Pancreas (tissue), 10 donors: ENCODE measurements at regions not wholly inside any gene's neighbourhood (a gene's known extent, or its start where the extent isn't known, plus 50 kb on each side); places are given as distances from the start of the nearest gene placed in this dataset.
"Not testable (repeated sequence)": the region's sequence is repeated elsewhere in the genome, so short reads cannot be mapped to it uniquely, and the experiment has no call there.

Experiments used
- ATAC-seq, 4 donors: fragments of 200-7000 bp; cut with Tn5 transposase; one replicate each; pipeline versions ENCODE4 v1.8.0 to v1.9.1; 2020; ENCODE audit warnings: mild to moderate bottlenecking in 4 of 4, moderate library complexity in 4 of 4
- DNase-seq, 6 donors: peaks; one replicate each; pipeline ENCODE4 v3.0.0-alpha.2; 2020
- FAIRE-seq: peaks from 2 replicates; lab custom pipeline; 2012; peaks lifted over from hg19 to GRCh38; lab: Jason Lieb, UNC
- H3K27ac ChIP-seq, 4 donors: fragments of 200-600 bp; sonication (generic); 1 replicate in 3 of 4; 2 replicates in 1 of 4; pipeline versions ENCODE4 v1.5.0 to v1.8.0; 2020
- H3K27me3 ChIP-seq, 4 donors: fragments of 200-600 bp; one replicate each; pipeline ENCODE4 v1.8.0; 2021
- H3K36me3 ChIP-seq, 3 donors: fragments of 200-600 bp; sonication (generic) in 1 of 3; one replicate each; pipeline versions ENCODE4 v1.5.0 to v1.8.0; 2020 to 2021
- H3K4me1 ChIP-seq, 3 donors: fragments of 200-600 bp; one replicate each; pipeline ENCODE4 v1.8.0; 2021
- H3K4me3 ChIP-seq, 4 donors: fragments of 200-600 bp; sonication (generic) in 2 of 4; one replicate each; pipeline versions ENCODE4 v1.5.0 to v1.8.0; 2020 to 2021
- H3K9me3 ChIP-seq, 4 donors: fragments of 200-600 bp; one replicate each; pipeline ENCODE4 v1.8.0; 2021
- WGBS, 2 donors: extraction: QIAGEN DNeasy Blood & Tissue Kit; methylation state at CpG; one replicate each; pipeline ENCODE4 v1.1.7; 2013; 5-methylcytosine and 5-hydroxymethylcytosine counted together
- intact Hi-C, 3 donors: fragments of 100-400 bp; cut with DNase I; formaldehyde crosslinking; loops; one replicate each; pipeline versions ENCODE4 v1.11.1 to v1.14.2; 2022
- TF ChIP-seq, protein P1 (sequence below), 4 donors: fragments of 200-600 bp; sonication (generic) in 3 of 4; IDR thresholded peaks; one replicate each; pipeline versions ENCODE4 v1.5.0 to v1.8.0; 2021; ENCODE audit warnings: antibody characterized with exemption in 4 of 4
- donor health status: healthy with polysubstance abuse.
- donor health status: DM: no; HTN: no; CAD: no; lungs with moderate emphysema.
- donor health status: DM: no; HTN: no; CAD: no.
- donor health status: control.
- donor health status: control.
- donor health status: Bipolar disorder and iron deficiency.
- donor health status: DM: yes; HTN: yes; CAD: no.
- donor health status: DM: no; HTN: no; CAD: no.
- donor health status: DM: no; HTN: no; CAD: no.
- donor health status: DM: yes; HTN: yes; CAD: no.

DNA sequence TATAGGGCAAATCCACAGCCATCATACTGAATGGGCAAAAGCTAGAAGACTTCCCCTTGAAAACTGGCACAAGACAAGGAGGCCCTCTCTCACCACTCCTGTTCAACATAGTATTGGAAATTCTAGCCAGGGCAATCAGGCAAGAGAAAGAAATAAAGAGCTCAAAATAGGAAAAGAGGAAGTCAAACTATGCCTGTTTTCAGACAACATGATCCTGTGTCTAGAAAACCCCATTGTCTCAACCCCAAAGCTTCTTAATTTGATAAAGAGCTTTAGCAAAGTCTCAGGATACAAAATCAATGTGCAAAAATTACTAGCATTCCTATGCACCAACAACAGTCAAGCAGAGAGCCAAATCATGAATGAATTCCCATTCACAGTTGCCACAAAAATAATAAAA lies 160.3 kb downstream of the CXXC4 start:
- no peak for ATAC-seq
- Histone ChIP-seq H3K36me3 (no peaks in the 10 kb centered on the region), H3K27me3 (no peaks in the 10 kb centered on the region), H3K9me3 (no peaks in the 10 kb centered on the region), H3K4me1 (no peaks in the 10 kb centered on the region), H3K4me3 (no peak overlapping the region), H3K27ac (no peak overlapping the region)
- TF ChIP-seq, protein P1, sequence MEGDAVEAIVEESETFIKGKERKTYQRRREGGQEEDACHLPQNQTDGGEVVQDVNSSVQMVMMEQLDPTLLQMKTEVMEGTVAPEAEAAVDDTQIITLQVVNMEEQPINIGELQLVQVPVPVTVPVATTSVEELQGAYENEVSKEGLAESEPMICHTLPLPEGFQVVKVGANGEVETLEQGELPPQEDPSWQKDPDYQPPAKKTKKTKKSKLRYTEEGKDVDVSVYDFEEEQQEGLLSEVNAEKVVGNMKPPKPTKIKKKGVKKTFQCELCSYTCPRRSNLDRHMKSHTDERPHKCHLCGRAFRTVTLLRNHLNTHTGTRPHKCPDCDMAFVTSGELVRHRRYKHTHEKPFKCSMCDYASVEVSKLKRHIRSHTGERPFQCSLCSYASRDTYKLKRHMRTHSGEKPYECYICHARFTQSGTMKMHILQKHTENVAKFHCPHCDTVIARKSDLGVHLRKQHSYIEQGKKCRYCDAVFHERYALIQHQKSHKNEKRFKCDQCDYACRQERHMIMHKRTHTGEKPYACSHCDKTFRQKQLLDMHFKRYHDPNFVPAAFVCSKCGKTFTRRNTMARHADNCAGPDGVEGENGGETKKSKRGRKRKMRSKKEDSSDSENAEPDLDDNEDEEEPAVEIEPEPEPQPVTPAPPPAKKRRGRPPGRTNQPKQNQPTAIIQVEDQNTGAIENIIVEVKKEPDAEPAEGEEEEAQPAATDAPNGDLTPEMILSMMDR (IDR thresholded peaks at IDR 0.05) = no peak
- no peak for DNase-seq
- no peak for FAIRE-seq
- intact Hi-C loops = no loop called here

DNA sequence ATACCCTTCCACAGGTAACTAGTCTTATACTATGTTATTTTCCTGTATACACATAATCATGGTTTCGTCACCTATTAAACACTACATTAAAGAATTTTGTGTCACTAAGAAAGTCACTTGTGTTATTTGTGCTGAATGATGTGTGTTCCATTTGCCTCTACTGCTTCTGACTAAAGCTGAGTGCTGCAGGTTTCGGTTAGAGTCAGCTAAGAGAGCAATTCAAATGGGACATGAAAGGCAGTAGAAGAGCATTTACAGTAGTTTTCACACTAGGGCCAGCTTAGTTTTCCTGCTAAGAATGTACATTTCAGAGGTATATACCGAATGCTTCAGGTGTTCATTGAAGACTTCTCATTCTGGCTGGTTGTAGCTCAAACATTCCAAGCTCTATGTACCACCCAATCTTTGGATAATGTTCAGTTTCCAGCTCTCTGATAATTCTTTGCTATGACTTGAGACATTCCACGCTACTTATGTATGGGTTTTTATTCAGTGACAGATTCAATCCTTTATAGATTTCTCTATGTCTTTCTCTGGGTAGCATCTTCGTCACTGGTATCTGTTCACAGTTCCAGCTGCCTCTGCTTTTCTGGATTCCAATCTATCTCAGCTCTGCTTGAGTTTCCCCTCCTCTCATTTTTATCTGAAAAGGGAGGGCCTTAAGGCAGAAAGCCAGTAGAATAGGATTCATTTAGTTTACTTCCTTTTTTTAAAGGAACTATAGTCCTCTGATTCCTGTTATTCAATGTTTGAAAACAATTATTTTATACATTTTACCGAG lies 164.4 kb downstream of the CXXC4 start:
- Histone ChIP-seq H3K27ac (no peak overlapping the region), H3K9me3 (no peaks in the 10 kb centered on the region), H3K4me3 (no peak overlapping the region), H3K27me3 (no peaks in the 10 kb centered on the region), H3K4me1 (no peaks in the 10 kb centered on the region), H3K36me3 (no peaks in the 10 kb centered on the region)
- TF ChIP-seq, protein P1 (IDR thresholded peaks at IDR 0.05) = no peak
- intact Hi-C loops = no loop called here
- no peak for ATAC-seq
- no peak for DNase-seq
- WGBS, 2 donors = 71 to 78% methylated on average over 6 of the region's 6 CpGs
- no peak for FAIRE-seq

DNA sequence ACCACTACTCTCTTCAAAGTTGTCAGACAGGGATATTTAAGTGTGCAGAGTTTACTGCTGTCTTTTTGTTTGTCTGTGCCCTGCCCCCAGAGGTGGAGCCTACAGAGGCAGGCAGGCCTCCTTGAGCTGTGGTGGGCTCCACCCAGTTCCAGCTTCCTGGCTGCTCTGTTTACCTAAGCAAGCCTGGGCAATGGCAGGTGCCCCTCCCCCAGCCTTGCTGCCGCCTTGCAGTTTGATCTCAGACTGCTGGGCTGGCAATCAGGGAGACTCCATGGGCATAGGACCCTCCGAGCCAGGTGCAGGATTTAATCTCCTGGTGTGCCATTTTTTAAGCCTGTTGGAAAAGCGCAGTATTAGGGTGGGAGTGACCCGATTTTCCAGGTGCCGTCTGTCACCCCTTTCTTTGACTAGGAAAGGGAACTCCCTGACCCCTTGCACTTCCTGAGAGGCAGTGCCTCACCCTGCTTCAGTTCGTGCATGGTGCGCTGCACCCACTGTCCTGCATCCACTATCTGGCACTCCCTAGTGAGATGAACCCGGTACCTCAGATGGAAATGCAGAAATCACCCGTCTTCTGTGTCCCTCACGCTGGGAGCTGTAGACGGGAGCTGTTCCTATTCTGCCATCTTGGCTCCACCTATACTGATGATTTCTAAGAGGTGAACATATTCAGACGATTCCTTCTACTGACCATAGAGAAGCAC lies 167.6 kb downstream of the CXXC4 start:
- H3K9me3 ChIP-seq, H3K27me3 ChIP-seq, H3K4me1 ChIP-seq, H3K27ac ChIP-seq, H3K36me3 ChIP-seq, intact Hi-C loops, DNase-seq, ATAC-seq, H3K4me3 ChIP-seq, FAIRE-seq: not testable (repeated sequence)
- WGBS, 2 donors = 84 to 91% methylated on average over 10 to 12 of the region's 12 CpGs

DNA sequence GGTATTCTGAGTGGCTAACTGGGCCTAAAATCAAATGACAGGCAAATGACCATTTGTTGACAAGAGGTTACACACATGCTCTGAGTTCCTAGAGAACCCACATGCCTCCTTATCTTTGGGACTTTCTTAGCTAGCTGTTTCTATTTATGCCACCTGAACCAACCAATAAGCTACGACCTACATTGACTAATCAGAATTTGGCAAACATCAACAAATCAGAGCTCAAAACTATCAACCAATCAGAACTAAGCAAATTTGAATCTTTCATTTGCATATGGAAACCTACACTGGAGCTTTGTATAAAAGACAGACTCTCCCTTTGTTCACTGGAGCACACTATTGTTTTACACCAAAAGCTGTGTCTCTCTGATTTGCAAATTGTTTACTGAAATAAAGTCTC lies 192.0 kb downstream of the CXXC4 start:
- no peak overlapping the region for H3K4me3 ChIP-seq
- intact Hi-C loops = no loop called here
- no peak for DNase-seq
- TF ChIP-seq, protein P1 (IDR thresholded peaks at IDR 0.05) = no peak
- no peaks in the 10 kb centered on the region for H3K4me1 ChIP-seq
- FAIRE-seq = no peak
- H3K27me3 ChIP-seq = no peaks in the 10 kb centered on the region
- no peak overlapping the region for H3K27ac ChIP-seq
- ATAC-seq = no peak
- WGBS, 2 donors = 53 to 63% methylated on average over 1 of the region's 1 CpG
- no peaks in the 10 kb centered on the region for H3K9me3 ChIP-seq
- H3K36me3 ChIP-seq = no peaks in the 10 kb centered on the region

DNA sequence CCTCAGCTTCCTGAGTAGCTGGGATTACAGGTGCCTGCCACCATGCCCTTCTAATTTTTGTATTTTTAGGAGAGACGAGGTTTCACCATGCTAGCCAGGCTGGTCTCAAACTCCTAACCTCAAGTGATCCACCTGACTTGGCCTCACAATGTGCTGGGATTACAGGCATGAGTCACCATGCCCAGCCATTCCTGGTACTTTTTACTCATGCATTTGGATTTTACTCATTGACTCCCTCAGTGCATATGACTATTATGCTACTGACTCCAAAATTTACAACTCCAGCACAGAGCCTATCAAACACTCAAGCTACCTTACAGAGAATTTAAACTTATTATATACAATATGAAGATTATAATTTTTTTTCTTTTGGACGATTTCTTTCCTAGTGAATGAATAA lies 199.9 kb downstream of the CXXC4 start:
- H3K36me3 ChIP-seq = no peaks in the 10 kb centered on the region
- H3K27me3 ChIP-seq = no peaks in the 10 kb centered on the region
- no peaks in the 10 kb centered on the region for H3K9me3 ChIP-seq
- intact Hi-C loops = no loop called here
- H3K4me1 ChIP-seq = no peaks in the 10 kb centered on the region
- H3K27ac ChIP-seq = no peak overlapping the region
- TF ChIP-seq, protein P1 (IDR thresholded peaks at IDR 0.05) = no peak
- H3K4me3 ChIP-seq = no peak overlapping the region
- FAIRE-seq = no peak
- 57 to 65% methylated on average over 2 of the region's 2 CpGs for WGBS, 2 donors
- DNase-seq = no peak
- no peak for ATAC-seq
